GM19351 (cell line): ENCODE measurements at regions not wholly inside any gene's neighbourhood (a gene's known extent, or its start where the extent isn't known, plus 50 kb on each side); places are given as distances from the start of the nearest gene placed in this dataset.
A peak's percentile ranks its signal among the peaks of the same experiment; 100 is the strongest.
"Not testable (repeated sequence)": the region's sequence is repeated elsewhere in the genome, so short reads cannot be mapped to it uniquely, and the experiment has no call there.

Experiments used
- ATAC-seq: cut with Tn5 transposase; IDR thresholded peaks from one replicate; pipeline ENCODE4 v1.9.1; 2021; ENCODE audit warnings: mild to moderate bottlenecking, moderate library complexity; ENCODE audit not compliant: unreplicated experiment

DNA sequence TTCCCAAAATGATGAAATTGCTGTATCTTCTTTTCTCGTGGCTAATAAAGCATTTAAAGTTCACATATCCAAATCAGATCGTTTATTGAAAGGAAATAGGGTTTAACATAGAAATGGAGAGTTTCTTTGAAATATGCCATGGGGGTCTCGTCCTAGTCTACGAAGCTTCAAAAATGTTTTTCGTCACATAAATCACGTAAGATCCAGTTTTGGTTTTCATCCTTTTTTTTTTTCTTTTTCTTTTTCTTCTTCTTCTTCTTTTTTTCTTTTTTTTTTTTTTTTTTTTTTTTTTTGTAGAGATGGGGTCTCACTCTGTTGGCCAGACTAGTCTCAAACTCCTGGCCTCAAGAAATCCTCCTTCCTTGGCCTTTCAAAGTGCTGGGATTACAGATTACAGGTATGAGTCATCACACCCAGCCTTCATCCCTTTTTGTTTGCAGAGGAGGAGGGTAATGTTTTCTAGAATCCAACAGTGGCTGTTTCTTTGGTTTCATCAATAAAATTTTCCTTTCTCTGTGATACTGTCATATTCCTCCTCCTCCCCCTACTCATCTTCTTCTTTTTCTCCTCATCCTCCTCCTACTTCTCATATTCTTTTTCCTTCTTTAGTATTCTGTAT, 94.7 kb upstream of the LOC128125822 start:
- ATAC-seq: no peak

DNA sequence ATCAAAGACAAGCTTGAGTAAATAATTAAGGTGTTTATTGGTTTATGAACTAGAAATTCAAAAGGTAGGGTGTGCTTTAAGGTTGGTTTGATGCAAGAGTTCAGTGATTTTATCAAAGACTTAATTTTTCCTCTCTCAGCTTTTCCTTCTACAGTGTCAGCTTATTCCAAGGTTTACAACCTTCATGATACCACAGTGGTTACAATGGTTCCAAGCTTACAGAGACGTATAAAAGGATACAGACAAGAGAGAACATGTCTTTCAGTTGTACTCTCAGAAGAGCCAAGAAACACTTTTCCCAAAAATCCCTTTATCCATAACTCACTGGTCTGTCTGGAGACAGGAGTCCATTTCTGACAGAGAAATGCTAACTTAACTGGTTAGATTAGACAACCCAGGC, 93.5 kb upstream of the LOC128125822 start:
- no peak for ATAC-seq

DNA sequence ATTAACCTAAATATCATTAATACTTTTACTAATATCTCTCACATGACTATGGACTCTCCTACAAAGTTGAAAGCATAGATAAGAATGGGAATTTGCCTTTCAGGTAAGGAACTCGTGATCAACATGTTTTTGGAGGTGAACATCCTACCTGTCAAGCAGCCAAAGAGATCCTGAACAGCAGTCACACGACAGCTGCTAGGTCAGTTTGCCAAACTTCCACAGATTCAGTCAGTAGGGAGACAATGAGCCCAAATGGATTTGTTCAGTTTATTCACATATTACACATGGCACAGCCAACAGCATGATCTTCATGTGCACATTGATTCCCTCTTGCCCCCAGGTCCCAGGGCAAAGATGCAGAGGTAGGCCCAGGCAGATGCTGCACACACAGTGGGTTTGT, 86.1 kb upstream of the LOC128125822 start:
- no peak for ATAC-seq

DNA sequence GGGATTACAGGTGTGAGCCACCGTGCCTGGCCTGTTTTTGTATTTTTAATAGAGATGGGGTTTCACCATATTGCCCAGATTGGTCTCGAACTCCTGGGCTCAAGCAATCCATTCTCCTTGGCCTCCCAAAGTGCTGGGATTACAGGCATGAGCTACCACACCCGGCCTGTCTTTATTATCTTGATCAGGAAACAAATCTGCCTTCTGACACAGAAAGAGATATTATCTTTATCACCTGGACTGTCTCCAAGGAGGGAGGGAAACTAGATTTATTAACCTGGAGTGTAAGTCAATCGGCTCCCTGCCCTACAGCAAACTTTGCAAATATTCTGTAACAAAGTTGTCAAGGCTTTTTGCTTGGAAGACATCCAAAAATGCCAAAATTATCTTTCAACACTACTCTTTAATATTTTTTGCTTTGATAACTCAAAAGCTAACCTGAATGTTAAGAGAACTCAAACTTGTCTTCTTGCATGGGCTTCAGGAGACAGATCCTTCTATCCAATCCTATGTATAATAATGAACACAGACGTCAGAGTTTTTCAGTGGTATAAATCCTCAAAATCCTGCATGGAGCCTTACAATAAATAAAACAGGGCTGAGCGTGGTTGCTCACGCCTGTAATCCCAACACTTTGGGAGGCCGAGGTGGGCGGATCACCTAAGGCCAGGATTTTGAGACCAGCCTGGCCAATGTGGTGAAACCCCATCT, 85.0 kb upstream of the LOC128125822 start:
- no peak for ATAC-seq

DNA sequence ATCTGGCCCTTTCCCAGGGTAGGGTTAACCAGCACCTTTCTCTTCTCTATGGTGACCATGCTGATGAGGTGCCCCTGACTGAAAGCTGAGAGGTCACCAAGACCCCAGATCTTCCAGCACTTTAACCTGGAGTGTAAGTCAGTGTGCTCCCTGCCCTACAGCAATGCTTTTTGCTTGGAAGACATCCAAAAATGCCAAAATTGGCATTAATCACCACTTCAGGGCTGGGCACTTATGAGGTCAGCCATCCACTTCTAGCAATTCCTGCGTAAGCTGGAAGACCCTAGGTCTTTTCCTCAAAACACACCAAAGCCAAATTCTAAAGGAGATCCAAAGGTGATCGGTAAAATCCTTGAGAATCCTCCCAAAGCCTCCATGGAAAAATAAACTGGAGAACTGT, 81.2 kb upstream of the LOC128125822 start:
- no peak for ATAC-seq

DNA sequence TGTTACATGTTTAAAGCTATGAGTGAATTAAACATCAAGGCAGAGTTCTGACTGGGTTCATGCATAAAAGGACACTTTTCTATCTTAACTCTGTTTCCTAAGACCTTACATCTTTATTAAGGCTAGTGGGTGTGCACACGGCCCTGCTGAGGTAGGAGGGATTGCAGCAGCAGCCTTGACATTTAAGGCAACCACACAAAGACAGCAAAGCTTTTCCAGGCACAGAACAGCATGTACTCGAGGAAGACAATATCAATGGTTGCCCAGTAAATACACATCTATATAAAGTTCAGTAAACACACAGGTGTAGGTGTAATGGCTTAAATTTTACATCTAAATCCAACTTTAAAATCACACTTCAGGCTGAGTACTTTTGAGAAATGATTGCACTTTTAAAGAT, 79.8 kb upstream of the LOC128125822 start:
- ATAC-seq: no peak

DNA sequence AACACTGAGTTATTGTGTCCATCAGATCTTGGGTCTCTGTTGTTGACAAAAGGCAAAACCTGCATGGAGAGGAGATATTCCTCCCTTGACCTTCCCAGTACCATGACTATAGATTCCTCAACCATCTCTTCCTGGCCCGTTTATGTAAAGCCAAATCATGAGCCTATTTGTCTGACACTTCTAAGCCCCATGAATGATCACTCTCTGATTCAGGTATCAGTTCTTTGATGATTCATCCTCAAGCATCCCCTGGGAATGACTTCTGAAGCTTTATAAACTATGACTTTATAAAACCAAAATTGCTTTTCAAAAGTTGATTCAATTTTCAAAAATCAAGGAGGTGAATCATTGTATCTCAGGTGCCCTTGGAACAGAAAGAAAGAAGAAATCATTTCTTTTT, 78.7 kb upstream of the LOC128125822 start:
- no peak for ATAC-seq

DNA sequence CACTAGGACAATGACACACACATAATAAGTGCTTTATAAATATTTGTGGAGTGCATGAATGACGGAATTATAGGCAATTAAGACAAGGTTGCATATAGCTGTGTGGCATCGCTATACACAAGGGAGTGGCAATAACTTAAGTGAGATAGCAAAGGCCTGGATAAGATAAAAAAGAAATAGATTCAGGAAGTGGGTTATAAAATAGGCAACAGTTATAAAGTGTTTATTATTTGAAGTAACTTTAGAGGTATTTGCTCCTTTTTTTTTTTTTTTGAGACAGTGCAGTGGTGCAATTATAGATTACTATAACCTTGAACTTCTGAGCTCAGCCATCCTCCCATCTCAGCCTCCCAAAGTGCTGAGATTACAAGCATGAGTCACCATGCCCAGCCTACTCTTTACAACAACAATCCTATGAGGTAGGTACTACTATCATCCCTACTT, 75.9 kb upstream of the LOC128125822 start:
- ATAC-seq: no peak

DNA sequence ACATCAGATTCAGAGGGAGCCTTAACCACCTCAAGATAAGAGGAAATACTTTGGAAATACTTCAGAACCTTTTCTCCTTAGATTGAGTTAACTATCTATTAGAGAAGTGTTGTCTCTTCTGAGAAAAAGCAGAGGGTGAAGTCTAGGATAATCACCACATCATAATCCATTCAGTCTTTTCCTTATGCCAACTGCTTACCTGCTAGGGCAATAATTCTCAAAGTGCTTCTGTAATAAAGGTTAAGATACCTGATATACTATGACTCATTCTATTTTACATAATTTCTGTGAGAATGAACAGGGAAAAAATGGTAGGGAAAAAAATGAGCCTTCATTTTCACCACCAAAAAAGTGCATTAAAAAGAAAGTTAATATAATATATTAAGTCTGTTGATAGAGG, 70.1 kb upstream of the LOC128125822 start:
- ATAC-seq: no peak

DNA sequence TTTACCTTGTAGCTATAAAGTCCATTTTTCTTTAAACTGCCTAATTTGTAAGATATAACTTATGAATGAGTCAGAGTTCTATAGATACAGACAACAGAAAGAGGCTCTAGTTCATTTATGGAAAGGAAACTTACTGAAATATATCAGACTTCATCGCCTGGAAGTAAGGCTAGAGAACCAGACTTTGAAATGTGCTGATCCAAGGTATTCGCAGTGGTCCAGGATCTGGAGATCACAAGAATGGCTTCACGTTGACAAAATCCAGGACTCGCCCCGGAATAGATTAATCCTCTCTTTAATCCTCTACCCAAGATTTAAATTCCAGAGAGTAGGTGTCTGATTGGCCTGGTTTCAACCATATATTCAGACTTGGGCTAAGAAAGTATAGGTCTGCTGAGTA, 69.1 kb upstream of the LOC128125822 start:
- ATAC-seq: no peak

DNA sequence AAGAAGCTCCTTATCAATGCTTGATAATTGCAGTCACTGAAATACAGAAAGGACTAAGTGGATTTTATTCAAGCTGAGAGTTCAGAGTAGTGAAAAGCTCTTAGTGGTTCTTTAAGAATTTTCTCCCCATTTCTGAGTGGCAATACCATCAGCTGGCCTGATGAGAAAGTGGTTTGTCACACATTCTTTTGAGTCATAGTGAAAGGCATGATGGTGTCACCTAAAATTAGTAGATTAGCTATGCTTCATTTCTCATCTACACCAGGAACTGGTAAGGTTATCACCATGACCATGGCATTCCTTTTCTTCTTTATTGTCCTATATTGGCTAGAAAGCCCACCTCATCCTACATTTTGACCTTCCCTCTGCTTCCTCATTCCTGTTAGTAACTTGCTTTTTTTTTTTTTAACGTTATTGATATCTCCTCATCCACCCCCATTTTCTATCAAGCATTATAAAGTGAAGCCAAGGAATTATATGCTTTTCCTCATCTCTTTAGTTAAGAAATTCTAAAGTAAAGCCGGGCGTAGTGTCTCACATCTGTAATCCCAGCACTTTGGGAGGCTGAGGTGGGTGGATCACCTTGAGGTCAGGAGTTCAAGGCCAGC, 67.4 kb upstream of the LOC128125822 start:
- ATAC-seq: peak; percentile 98

DNA sequence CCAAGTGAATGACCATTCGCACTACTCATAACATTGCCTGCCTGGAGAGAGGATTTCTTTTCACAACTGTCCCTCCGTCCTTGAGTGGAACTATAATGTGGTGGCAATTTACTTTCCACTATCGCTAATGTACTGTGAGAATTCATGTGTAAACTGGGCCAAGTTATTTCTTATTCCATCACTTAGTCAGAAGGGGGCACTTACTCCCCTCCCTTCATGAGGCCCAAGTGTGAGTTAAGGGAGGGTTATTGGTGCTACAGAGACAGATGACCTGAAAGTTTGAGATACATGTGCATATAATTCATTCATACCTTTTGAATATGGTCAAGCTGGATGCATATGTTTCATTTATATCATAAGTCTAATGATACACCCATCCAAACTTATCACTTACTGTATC, 65.2 kb upstream of the LOC128125822 start:
- no peak for ATAC-seq

DNA sequence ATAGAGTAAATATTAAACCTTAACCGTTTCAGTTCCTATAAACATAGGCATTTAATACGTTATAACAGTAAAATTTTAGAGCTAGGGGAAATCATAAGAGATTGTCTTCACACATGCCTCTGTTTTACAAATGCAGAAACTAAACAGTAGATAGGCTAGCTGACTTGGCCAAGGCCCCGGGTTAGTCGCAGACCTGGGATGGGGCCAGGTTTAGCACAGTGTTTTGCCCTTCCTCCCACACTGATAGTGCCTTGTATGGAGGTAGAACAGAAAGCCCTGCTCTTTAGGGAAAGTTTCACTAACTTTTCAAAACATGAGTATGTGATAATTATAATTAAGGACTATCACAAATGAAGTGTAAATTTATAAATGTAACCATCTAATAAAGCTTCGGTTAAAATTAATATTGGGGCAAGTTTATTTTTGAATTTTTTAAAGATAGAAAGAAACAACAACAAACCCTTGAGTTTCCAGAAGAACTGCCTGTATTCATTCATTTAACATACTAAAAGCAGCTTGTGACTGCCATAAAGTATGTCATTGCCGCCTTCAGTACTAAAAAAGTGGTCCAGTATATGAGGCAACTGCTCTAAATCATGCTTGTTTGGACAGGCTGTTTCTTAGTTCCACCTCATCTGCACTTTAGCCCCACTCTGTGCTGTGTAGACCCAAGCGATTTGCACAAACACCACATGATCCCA, 62.5 kb upstream of the LOC128125822 start:
- peak; percentile 61 for ATAC-seq

DNA sequence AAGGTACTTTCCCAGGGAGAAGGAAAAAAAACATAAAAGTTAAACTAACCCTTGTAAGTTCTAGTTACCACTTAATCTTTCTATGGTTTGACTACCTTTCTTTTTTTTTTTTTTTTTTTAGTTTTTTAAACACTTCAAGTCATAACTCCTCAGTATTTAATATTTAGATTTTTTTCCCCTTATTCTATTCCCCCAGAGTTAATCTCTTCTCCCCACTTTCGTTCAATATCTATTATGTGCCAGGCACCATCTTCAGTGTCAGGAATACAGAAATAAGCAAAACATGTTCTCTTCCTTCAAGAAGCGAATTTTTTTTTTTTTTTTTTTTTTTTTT, 62.0 kb upstream of the LOC128125822 start:
- ATAC-seq: no peak

DNA sequence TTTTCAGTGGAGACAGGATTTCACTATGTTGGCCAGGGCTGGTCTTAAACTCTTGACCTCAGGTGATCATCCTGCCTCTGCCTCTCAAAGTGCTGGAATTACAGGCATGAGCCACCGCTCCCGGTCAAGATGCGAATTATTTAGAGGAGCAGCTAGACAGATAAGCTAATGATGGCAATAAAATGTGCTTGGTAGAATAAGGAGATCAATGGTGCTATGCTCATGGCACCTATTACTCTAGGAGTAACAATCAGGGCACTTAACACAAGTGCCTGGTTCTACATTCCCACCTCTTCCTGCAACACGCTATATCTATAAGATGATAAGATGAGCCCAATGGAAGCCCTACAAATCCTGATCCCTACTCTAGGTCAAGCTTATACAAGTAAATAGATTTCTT, 61.4 kb upstream of the LOC128125822 start:
- no peak for ATAC-seq

DNA sequence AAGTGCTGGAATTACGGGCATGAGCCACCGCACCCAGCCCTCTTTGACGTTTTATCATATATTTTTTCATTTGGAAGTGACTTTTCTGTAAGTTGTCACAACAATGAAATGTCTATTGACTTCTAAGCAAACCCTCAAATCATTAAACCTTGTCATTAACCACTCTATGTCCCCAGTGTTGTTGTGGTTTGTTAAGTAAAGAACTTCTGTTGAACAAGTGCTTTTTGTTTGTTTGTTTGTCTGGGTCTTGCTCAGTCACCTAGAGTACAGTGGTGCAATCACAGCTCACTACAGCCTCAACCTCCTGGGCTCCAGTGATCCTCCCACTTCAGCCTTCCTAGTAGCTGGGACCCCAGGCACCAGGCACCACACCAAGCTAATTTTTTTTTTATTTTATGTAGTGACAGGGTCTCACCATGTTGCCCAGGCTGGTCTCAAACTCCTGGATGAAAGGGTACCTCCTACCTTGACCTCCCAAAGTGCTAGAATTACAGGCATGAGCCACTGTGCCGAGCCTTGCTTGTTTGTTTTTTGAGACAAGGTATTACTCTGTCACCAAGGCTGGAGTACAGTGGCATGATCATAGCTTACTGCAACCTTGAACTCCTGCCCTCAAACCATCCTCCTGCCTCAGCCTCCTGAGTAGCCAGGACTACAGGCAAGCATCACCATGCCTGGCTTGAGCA, 57.6 kb upstream of the LOC128125822 start:
- ATAC-seq: no peak

DNA sequence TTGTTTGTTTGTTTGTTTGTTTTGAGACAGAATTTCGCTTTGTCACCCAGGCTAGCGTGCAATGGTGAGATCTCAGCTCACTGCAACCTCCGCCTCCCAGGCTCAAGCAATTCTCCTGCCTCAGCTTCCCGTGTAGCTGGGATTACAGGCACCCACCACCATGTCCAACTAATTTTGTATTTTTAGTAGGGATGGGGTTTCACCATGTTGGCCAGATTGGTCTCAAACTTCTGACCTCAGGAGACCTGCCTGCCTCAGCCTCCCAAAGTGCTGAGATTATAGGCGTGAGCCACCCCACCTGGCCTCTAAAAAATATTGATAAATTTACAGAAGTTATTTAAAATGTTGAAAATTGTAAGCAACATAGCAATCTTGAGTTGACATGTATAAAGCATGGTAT, 57.1 kb upstream of the LOC128125822 start:
- ATAC-seq: not testable (repeated sequence)

DNA sequence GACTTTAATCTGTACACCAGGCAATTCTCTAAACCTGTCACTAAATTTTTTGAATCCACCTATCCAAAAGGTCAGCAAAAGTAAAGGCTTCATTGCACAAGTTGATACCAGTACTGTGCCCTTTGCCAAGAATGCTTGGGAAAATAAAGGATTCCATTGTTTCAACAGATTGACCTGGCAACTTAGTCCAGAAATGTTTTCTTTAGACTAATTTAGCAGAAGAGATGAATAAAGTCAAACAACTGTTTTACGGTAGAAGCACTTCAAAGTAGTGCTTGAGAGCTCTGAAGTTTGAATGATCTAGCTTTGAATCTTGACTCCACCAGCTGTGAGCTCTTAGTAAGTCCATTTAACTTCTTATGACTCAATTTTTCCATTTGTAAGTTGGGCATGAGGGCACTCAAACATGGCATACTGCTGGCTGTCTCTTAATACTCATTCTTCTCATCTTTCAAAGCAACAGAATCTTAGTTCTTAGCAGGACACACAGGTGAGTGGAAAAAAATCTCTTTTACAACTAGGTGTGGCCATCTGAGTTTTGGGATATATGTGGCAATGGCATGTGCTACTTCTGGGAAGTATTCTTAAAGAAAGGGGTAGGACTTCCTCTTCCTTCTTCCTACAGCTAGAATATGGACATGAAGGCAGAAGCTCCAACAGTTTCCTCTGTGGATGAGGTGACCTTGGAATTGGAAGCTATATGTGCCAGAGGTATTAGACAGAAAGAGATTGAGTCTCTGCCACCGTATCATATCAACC, 55.9 kb upstream of the LOC128125822 start:
- ATAC-seq: no peak

DNA sequence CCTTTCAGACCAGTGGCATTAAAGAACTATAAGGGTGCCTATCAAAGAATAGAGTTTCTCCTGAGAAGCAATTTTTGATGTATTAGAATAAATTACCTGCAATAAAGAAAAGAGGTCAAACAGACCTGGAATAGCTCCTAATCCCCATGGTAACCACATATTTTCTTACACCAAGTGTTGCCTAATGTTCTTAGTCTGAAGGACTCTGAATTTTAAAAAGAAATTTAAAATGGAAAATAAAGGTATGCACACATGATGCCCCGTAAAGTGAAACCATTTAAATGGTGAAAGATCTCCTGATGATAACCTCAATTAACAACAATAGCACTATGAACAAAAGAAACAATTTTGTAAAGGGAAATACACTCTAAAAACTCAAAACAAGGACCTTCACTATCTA, 55.1 kb upstream of the LOC128125822 start:
- no peak for ATAC-seq

DNA sequence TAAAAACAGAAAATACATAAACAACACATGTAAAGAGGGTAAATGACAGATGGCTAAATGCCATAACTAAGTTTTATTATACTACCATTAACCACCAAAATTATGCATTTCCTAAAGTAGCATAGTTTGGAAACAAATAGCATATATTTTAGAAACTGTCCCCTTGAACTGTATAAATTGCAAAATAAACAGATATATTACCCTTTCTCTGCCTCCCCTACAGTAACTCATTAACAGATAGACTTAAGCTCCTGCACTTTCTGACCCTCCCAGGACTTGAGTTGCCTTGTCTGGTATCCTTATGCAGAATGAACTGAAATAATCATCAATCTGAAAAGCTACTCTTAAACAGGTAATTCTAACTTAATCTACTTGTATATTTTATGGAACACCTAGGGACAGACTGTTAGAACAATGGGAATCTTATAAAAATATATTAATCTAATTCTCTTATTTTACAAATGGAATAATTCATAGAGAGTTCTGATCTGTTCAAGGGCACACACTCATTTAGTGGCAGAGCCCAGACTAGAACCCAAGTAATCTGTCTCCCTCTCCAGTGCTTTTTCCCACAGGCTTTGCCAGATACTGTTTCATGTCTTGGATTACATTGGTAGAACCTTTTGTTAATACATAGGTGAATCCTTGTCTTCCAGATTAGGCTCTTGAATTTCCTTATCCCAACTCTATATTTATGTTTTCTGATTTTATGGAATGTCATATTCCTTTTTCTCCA, 50.6 kb upstream of the LOC128125822 start:
- no peak for ATAC-seq
